ENCODE measurements at regions not wholly inside any gene's neighbourhood (a gene's known extent, or its start where the extent isn't known, plus 50 kb on each side); places are given as distances from the start of the nearest gene placed in this dataset.

DNA sequence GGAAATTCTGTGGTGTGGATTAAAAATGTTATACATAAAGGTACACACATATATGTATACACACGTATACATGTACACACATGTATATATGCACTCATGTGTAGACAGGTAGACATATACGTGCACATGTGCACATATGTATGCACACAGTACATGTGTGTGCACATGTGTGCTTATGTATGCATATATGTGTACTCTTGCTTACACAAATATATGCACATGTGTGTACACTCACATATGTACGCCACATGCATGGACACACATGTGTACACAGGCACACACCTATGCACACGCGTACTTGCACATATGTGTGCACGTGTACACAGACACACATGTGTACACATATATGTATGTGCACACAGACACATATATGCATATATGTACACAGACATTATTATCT lies 142.8 kb upstream of the SALL3 start:
- no peak for TF ChIP-seq CTCF (IDR thresholded peaks at IDR 0.05)

DNA sequence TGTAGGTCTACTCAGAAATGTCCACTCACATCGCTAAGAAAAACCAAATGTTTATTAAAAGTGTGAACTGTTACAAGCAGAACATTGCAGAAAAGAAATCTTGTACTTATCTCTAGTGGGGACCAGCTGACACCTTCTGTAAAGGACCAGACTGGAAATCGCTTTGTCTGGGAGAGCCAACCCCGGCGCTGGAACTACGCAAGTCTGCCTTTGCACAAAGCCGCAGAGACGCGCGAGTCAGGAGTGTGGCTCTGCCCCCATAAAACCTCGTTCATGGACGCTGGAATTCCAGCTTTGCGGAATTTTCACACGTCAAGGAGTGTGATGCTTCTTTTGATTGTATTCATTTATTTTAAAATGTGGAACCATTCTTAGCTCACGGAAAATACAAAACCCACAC lies 141.9 kb upstream of the SALL3 start:
- no peak for TF ChIP-seq CTCF (IDR thresholded peaks at IDR 0.05)

- TF ChIP-seq CTCF (IDR thresholded peaks at IDR 0.05), result no peak
These were observed 141.4 kb upstream of the SALL3 start for GRCh38 chr18:78838183-78838582.

DNA sequence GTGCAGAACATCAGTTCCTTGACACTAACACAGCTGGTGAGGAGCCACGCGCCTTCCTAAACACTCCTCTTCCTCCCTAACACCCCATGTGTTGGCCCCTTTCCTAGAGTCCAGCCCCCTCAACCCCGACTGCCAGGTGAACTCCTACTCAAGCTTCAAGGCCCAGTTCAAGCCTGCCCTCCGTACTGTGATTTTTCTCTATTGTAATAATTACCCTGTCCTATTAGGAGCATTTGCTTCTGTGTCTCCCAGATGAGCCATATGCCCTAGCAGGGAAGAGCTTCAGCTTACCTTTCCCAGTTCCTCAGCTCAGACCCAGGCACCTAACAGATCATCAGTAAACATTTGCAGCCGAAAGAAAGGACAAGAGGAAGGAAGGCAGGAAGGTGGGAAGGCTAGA lies 130.6 kb upstream of the SALL3 start:
- TF ChIP-seq CTCF (IDR thresholded peaks at IDR 0.05), result no peak

DNA sequence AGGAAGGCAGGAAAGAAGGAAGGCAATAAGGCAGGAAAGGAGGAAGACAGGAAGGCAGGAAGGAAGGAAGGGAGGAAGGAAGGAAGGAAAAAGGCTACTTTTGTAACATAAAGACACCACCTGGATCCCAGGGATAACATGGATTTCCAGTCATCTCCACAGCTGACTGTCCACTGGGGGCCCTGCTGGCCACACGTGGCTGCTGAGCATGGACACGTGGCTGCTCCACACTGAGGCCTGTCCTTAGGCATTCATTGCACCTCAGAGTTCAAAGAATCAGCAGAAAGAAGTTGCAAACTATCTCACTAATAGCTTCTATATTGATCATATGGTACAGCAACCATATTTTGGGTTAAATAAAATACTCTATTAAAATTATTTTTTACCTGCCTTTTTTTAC lies 130.2 kb upstream of the SALL3 start:
- TF ChIP-seq CTCF (IDR thresholded peaks at IDR 0.05), result no peak

GRCh38 chr18:78853341-78853740 lies 126.3 kb upstream of the SALL3 start:
- TF ChIP-seq CTCF (IDR thresholded peaks at IDR 0.05), result no peak

GRCh38 chr18:78855188-78855587 lies 124.4 kb upstream of the SALL3 start:
- no peak for TF ChIP-seq CTCF (IDR thresholded peaks at IDR 0.05)

DNA sequence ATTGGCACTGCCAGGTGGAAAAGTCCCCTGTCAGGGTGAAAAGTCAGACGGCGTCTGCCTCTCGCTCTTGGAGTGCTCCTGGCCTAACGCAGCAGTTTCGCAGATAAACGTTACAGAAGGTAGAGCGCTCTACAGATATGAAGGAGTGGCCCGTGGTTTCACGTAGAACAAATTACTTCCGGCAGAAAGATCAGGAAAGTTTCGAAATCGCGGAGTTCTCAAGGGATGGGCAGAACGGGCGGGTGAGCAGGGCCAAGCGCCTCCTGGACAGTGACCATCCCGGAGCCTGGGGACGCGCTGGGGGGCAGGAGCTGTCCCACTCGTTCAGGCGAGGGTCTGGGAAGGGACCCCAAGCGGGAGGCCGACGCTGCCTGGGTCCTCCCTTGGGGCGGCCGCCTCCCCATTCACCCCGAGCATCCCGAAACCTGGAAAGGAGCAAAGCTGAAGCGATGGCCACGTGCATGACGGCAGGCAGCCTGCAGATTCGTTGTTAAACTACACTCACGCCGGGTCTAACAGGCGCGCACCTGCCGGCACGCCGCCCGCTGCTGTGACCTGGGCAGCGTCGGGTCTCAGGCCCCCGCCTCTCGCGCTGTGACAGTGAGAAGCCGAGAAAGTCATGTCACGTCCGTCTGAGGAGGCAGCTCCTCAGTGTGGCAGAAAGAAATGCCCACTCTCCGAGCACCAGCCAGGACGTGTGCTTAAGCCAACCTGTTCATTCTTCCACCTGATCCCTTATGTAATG lies 122.9 kb upstream of the SALL3 start:
- no peak for TF ChIP-seq CTCF (IDR thresholded peaks at IDR 0.05)

Measured in LNCAP (cell line).